ENCODE measurements at regions not wholly inside any gene's neighbourhood (a gene's known extent, or its start where the extent isn't known, plus 50 kb on each side); places are given as distances from the start of the nearest gene placed in this dataset.

- TF ChIP-seq POLR2A (IDR thresholded peaks at IDR 0.05) (no peak), CTCF (IDR thresholded peaks at IDR 0.05) (no peak)
These were observed 702.8 kb downstream of the SI start for GRCh38 chr3:164375538-164375937.

All from heart left ventricle (tissue), 13 donors.